Lower leg skin (tissue), 3 donors: ENCODE measurements at regions not wholly inside any gene's neighbourhood (a gene's known extent, or its start where the extent isn't known, plus 50 kb on each side); places are given as distances from the start of the nearest gene placed in this dataset.

Experiments used
- POLR2A ChIP-seq, 2 donors: fragments of 450-650 bp; IDR thresholded peaks; one replicate each; pipeline ENCODE4 v1.6.1; 2016 to 2017; ENCODE audit warnings: antibody characterized with exemption in 2 of 2, mild to moderate bottlenecking in 1 of 2, moderate library complexity in 1 of 2
- TF ChIP-seq, protein P1 (sequence below), 3 donors: fragments of 450-650 bp; IDR thresholded peaks; one replicate each; pipeline ENCODE4 v1.5.1; 2016; ENCODE audit warnings: antibody characterized with exemption in 3 of 3, mild to moderate bottlenecking in 3 of 3, moderate library complexity in 2 of 3

DNA sequence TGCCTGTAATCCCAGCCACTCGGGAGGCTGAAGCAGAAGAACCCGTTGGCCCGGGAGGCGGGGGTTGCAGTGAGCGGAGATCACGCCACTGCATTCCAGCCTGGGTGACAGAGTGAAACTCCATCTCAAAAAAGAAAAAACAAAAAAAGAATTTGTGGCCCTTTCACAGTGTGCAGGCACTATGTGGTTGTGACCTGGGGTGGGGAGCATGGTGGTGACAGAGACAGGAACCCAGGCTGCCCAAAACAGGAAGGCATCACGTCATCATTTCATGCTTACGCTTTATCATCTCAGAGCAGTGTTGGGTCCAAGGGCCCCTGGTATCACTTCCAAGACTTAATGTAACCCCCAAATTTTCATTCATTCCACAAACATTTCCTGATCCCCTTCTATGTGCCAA lies 175.7 kb upstream of the GSC start:
- TF ChIP-seq, protein P1, sequence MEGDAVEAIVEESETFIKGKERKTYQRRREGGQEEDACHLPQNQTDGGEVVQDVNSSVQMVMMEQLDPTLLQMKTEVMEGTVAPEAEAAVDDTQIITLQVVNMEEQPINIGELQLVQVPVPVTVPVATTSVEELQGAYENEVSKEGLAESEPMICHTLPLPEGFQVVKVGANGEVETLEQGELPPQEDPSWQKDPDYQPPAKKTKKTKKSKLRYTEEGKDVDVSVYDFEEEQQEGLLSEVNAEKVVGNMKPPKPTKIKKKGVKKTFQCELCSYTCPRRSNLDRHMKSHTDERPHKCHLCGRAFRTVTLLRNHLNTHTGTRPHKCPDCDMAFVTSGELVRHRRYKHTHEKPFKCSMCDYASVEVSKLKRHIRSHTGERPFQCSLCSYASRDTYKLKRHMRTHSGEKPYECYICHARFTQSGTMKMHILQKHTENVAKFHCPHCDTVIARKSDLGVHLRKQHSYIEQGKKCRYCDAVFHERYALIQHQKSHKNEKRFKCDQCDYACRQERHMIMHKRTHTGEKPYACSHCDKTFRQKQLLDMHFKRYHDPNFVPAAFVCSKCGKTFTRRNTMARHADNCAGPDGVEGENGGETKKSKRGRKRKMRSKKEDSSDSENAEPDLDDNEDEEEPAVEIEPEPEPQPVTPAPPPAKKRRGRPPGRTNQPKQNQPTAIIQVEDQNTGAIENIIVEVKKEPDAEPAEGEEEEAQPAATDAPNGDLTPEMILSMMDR (IDR thresholded peaks at IDR 0.05): no peak
- no peak for TF ChIP-seq POLR2A (IDR thresholded peaks at IDR 0.05)
